HL-60 (cell line): ENCODE measurements at regions not wholly inside any gene's neighbourhood (a gene's known extent, or its start where the extent isn't known, plus 50 kb on each side); places are given as distances from the start of the nearest gene placed in this dataset.

Experiments used
- GABPA ChIP-seq: IDR thresholded peaks from 2 replicates; pipeline ENCODE4 v1.6.1; 2012; ENCODE audit warnings: low read depth
- POLR2AphosphoS5 ChIP-seq: IDR thresholded peaks from 2 replicates; pipeline ENCODE4 v1.6.1; 2012; ENCODE audit warnings: low read depth
- SPI1 ChIP-seq: IDR thresholded peaks from 2 replicates; pipeline ENCODE4 v1.6.1; 2012; ENCODE audit warnings: low read depth, mild to moderate bottlenecking, borderline replicate concordance
- TF ChIP-seq, protein P1 (sequence below): IDR thresholded peaks from one replicate; pipeline ENCODE4 v1.5.1; 2011; ENCODE audit warnings: low read length, control low read depth, inconsistent platforms; ENCODE audit not compliant: insufficient read depth
- TF ChIP-seq, protein P2 (sequence below): IDR thresholded peaks from 2 replicates; pipeline ENCODE4 v1.6.1; 2012; ENCODE audit warnings: low read depth; ENCODE audit not compliant: insufficient replicate concordance

DNA sequence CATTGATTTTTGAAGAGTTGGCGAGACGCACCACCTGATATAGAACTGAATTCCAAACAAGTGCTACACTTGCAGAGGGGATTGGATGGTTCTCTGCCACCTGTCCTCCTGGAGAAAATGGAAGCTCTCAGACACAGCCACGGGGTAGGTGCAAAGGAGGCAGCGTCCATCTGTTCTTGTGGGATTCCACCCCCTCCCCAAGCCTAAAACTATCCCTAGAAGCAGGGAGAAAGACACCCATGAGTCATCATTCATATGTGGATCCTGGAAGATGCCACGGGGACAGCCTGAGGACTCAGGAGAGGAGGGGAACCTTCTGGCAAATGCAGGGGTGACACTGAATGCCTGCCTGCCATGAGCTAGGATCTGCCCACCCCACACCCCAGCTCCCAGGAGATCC, 171.3 kb upstream of the CST7 start:
- TF ChIP-seq, protein P1, sequence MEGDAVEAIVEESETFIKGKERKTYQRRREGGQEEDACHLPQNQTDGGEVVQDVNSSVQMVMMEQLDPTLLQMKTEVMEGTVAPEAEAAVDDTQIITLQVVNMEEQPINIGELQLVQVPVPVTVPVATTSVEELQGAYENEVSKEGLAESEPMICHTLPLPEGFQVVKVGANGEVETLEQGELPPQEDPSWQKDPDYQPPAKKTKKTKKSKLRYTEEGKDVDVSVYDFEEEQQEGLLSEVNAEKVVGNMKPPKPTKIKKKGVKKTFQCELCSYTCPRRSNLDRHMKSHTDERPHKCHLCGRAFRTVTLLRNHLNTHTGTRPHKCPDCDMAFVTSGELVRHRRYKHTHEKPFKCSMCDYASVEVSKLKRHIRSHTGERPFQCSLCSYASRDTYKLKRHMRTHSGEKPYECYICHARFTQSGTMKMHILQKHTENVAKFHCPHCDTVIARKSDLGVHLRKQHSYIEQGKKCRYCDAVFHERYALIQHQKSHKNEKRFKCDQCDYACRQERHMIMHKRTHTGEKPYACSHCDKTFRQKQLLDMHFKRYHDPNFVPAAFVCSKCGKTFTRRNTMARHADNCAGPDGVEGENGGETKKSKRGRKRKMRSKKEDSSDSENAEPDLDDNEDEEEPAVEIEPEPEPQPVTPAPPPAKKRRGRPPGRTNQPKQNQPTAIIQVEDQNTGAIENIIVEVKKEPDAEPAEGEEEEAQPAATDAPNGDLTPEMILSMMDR: no peak
- TF ChIP-seq POLR2AphosphoS5 (no peak), SPI1 (no peak), GABPA (no peak)
- TF ChIP-seq, protein P2, sequence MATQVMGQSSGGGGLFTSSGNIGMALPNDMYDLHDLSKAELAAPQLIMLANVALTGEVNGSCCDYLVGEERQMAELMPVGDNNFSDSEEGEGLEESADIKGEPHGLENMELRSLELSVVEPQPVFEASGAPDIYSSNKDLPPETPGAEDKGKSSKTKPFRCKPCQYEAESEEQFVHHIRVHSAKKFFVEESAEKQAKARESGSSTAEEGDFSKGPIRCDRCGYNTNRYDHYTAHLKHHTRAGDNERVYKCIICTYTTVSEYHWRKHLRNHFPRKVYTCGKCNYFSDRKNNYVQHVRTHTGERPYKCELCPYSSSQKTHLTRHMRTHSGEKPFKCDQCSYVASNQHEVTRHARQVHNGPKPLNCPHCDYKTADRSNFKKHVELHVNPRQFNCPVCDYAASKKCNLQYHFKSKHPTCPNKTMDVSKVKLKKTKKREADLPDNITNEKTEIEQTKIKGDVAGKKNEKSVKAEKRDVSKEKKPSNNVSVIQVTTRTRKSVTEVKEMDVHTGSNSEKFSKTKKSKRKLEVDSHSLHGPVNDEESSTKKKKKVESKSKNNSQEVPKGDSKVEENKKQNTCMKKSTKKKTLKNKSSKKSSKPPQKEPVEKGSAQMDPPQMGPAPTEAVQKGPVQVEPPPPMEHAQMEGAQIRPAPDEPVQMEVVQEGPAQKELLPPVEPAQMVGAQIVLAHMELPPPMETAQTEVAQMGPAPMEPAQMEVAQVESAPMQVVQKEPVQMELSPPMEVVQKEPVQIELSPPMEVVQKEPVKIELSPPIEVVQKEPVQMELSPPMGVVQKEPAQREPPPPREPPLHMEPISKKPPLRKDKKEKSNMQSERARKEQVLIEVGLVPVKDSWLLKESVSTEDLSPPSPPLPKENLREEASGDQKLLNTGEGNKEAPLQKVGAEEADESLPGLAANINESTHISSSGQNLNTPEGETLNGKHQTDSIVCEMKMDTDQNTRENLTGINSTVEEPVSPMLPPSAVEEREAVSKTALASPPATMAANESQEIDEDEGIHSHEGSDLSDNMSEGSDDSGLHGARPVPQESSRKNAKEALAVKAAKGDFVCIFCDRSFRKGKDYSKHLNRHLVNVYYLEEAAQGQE: no peak
